CD4-positive, alpha-beta memory T cell (primary cell): ENCODE measurements at regions not wholly inside any gene's neighbourhood (a gene's known extent, or its start where the extent isn't known, plus 50 kb on each side); places are given as distances from the start of the nearest gene placed in this dataset.
"Not testable (repeated sequence)": the region's sequence is repeated elsewhere in the genome, so short reads cannot be mapped to it uniquely, and the experiment has no call there.

Experiments
- CTCF ChIA-PET: fragments of 350-600 bp; sonication (Branson Sonifier 250); formaldehyde crosslinking; loops from one replicate; lab custom pipeline; 2021; ENCODE audit warnings: inconsistent platforms; ENCODE audit not compliant: partially characterized antibody; lab: Charles Lee
- POLR2A ChIA-PET: fragments of 350-600 bp; sonication (Branson Sonifier 250); formaldehyde crosslinking; loops from one replicate; lab custom pipeline; 2021; ENCODE audit not compliant: partially characterized antibody; lab: Charles Lee
- DNase-seq, 5 donors: peaks; one replicate each; pipeline versions ENCODE4 v3.0.0 to v3.0.0-alpha.2; 2020 to 2022; ENCODE audit warnings: mixed read lengths in 1 of 5
- H3K27ac ChIP-seq: one replicate; pipeline ENCODE4 v1.7.0; 2013; ENCODE audit warnings: low read depth, low read length
- H3K27me3 ChIP-seq: 2 replicates; pipeline ENCODE4 v1.7.0; 2013; ENCODE audit warnings: mild to moderate bottlenecking, low read length, moderate library complexity; ENCODE audit not compliant: insufficient read depth
- H3K36me3 ChIP-seq: 2 replicates; pipeline ENCODE4 v1.7.0; 2013; ENCODE audit warnings: mild to moderate bottlenecking, low read length, moderate library complexity; ENCODE audit not compliant: insufficient read depth
- H3K4me1 ChIP-seq: 2 replicates; pipeline ENCODE4 v1.7.0; 2013; ENCODE audit warnings: mild to moderate bottlenecking, low read length, moderate library complexity; ENCODE audit not compliant: insufficient read depth
- H3K4me3 ChIP-seq, 2 donors: one replicate each; pipeline ENCODE4 v1.7.0; 2013; ENCODE audit warnings: low read length in 2 of 2, mild to moderate bottlenecking in 1 of 2
- H3K9me3 ChIP-seq, 2 donors: one replicate each; pipeline ENCODE4 v1.7.0; 2013; ENCODE audit warnings: low read length in 2 of 2, control low read depth in 1 of 2; ENCODE audit not compliant: control insufficient read depth in 1 of 2
- H3K27ac Mint-ChIP-seq, 7 donors: one replicate each; pipeline ENCODE4 v1.8.0; 2020 to 2021; ENCODE audit warnings: mixed read lengths in 7 of 7, mild to moderate bottlenecking in 6 of 7, inconsistent platforms in 3 of 7, moderate library complexity in 3 of 7
- H3K27me3 Mint-ChIP-seq, 2 donors: one replicate each; pipeline ENCODE4 v1.8.0; 2020 to 2021; ENCODE audit warnings: mixed read lengths in 2 of 2
- H3K36me3 Mint-ChIP-seq, 2 donors: one replicate each; pipeline ENCODE4 v1.8.0; 2020 to 2021; ENCODE audit warnings: mixed read lengths in 2 of 2, inconsistent platforms in 1 of 2, mild to moderate bottlenecking in 1 of 2
- H3K4me1 Mint-ChIP-seq, 4 donors: one replicate each; pipeline ENCODE4 v1.8.0; 2020 to 2021; ENCODE audit warnings: mixed read lengths in 4 of 4, mild to moderate bottlenecking in 1 of 4
- H3K4me3 Mint-ChIP-seq, 8 donors: one replicate each; pipeline ENCODE4 v1.8.0; 2020 to 2021; ENCODE audit warnings: mixed read lengths in 8 of 8, mild to moderate bottlenecking in 7 of 8, moderate library complexity in 6 of 8, inconsistent platforms in 3 of 8
- H3K9me3 Mint-ChIP-seq, 8 donors: one replicate each; pipeline ENCODE4 v1.8.0; 2020 to 2021; ENCODE audit warnings: mixed read lengths in 8 of 8, mild to moderate bottlenecking in 5 of 8, inconsistent platforms in 3 of 8, moderate library complexity in 1 of 8
- intact Hi-C: fragments of 100-400 bp; cut with micrococcal nuclease; formaldehyde crosslinking; loops from one replicate; pipeline ENCODE4 v1.15.1; 2023

DNA sequence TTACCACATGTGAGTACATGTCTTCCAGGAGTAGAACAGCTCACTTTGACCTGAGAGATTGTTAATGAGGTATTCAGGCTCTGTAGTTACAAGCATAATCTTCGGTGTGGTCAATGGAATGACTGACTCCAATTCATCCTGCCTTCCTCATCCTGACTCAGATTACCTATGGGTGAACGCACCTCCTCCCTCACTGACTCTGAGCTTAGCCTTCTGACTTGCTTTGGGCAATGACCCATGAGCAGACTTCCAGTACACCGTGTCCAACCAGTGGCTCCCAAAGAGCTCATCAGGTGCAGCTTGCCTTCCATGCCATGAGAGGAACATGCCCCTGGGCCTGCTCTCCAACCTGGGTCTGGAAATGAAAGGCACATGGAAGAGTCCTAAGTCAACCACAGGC, 361.0 kb upstream of the FRG1 start:
- H3K9me3 Mint-ChIP-seq, H3K4me3 Mint-ChIP-seq, CTCF ChIA-PET, POLR2A ChIA-PET, intact Hi-C loops, H3K36me3 ChIP-seq, H3K9me3 ChIP-seq, DNase-seq, H3K27ac Mint-ChIP-seq, H3K4me3 ChIP-seq, H3K36me3 Mint-ChIP-seq, H3K27ac ChIP-seq, H3K4me1 ChIP-seq, H3K4me1 Mint-ChIP-seq, H3K27me3 ChIP-seq, H3K27me3 Mint-ChIP-seq: not testable (repeated sequence)

DNA sequence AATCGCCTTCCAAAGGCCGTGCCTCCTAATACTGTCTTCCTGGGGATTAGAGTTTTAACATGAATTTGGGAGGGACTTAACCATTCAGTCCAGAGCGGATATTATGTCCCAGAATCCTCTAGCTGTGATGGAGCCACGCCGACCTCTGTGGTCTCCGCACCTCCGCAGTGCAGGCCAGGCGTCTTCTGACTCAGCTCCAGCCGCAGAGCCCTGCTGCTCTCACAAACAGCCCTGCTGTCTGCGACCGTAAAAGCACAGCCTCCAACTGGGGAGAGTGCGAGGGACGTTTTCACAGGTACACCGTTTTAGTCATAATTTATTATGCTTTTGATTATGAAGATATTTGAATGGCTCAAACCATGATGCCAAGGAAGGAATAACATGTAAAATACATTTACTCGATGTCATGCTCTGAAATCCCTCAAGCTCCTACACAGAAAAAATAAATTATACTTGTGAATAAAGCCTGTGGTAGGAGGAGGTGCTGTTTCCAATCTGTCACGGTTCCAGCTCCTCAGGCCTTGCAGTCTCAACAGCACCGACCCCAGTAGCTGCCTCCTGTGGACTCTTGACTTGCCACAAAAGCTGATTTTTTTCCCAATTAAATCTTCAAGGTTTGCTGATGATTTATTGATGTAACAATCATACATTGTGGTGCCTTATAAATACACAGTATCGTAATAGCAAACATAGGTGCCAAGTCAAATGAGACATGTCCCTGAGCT, 353.6 kb upstream of the FRG1 start:
- H3K36me3 ChIP-seq, H3K4me1 ChIP-seq, H3K4me3 ChIP-seq, CTCF ChIA-PET, intact Hi-C loops, H3K4me3 Mint-ChIP-seq, H3K27me3 Mint-ChIP-seq, H3K4me1 Mint-ChIP-seq, H3K9me3 ChIP-seq, H3K27ac Mint-ChIP-seq, DNase-seq, H3K36me3 Mint-ChIP-seq, POLR2A ChIA-PET, H3K9me3 Mint-ChIP-seq, H3K27ac ChIP-seq, H3K27me3 ChIP-seq: not testable (repeated sequence)

- H3K27me3 Mint-ChIP-seq, H3K27me3 ChIP-seq, intact Hi-C loops, DNase-seq, H3K9me3 ChIP-seq, H3K4me1 Mint-ChIP-seq, H3K9me3 Mint-ChIP-seq, H3K4me3 Mint-ChIP-seq, POLR2A ChIA-PET, CTCF ChIA-PET, H3K4me1 ChIP-seq, H3K4me3 ChIP-seq, H3K27ac ChIP-seq, H3K36me3 Mint-ChIP-seq, H3K36me3 ChIP-seq, H3K27ac Mint-ChIP-seq: not testable (repeated sequence)
Observed at GRCh38 chr4:189589201-189589600, 351.5 kb upstream of the FRG1 start.

DNA sequence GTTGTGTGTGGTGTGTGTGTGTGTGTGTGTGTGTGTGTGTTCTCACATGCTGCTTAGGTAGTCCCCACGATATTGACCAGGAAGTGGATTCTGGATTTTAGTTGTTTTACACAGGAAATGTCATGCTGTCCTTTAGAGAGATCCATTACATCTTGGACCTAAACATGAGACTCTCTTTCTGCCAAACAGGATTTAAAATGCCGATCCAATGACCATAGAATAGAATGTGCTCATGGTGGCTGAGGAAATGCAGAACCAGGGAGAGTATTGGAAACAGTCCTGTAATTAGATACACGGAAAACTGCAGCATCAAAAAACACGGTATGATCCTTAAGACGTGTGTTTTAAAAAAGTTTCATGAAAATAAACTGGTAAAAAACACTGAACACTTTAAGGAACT, 347.8 kb upstream of the FRG1 start:
- H3K9me3 ChIP-seq, result no peaks in the 10 kb centered on the region
- peaks cover 0 to 7% (median under 1%) of the 10 kb centered on the region in 8 donors for H3K9me3 Mint-ChIP-seq
- DNase-seq, result no peak
- no peak overlapping the region for H3K4me3 ChIP-seq
- H3K36me3 ChIP-seq, result no peaks in the 10 kb centered on the region
- H3K4me3 Mint-ChIP-seq, result no peak overlapping the region
- no peak overlapping the region for H3K27ac Mint-ChIP-seq
- H3K27me3 ChIP-seq, result no peaks in the 10 kb centered on the region
- H3K27me3 Mint-ChIP-seq, result peaks cover 0 to 1% of the 10 kb centered on the region in 2 donors
- intact Hi-C loops, result no loop called here
- ChIA-PET POLR2A (no interaction called here), CTCF (no interaction called here)
- H3K27ac ChIP-seq, result no peak overlapping the region
- no peaks in the 10 kb centered on the region for H3K4me1 Mint-ChIP-seq
- H3K36me3 Mint-ChIP-seq, result no peaks in the 10 kb centered on the region
- H3K4me1 ChIP-seq, result no peaks in the 10 kb centered on the region

DNA sequence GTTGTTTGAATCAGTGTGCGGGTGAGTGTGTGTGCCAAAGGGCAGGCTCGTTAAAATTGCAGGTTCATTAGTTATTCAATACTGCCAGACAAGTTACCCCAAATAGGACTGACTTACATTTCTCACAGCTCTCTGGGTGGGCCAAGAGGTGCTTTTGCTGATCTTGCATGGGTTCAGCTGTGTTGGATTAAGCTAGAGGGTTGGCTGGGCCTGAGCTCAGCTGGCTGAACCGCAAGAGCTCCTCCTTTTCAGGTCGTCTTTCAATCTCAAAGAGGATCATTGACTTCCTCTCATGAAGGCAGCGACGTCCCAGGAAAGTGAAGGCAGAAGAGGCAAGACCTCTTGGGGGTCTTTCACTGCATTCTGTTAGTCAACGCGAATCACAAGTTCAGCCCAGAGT, 343.3 kb upstream of the FRG1 start:
- POLR2A ChIA-PET, result no interaction called here
- no peaks in the 10 kb centered on the region for H3K9me3 ChIP-seq
- Mint-ChIP-seq H3K27me3 (no peaks in the 10 kb centered on the region), H3K4me3 (no peak overlapping the region), H3K9me3 (peaks cover 0 to 5% (median 0%) of the 10 kb centered on the region in 8 donors), H3K36me3 (no peaks in the 10 kb centered on the region), H3K4me1 (no peaks in the 10 kb centered on the region), H3K27ac (no peak overlapping the region)
- CTCF ChIA-PET, result no interaction called here
- intact Hi-C loops, result no loop called here
- H3K36me3 ChIP-seq, result no peaks in the 10 kb centered on the region
- no peak overlapping the region for H3K4me3 ChIP-seq
- H3K27ac ChIP-seq, result no peak overlapping the region
- no peak for DNase-seq
- no peaks in the 10 kb centered on the region for H3K27me3 ChIP-seq
- no peaks in the 10 kb centered on the region for H3K4me1 ChIP-seq

GRCh38 chr4:189600264-189600663, 340.4 kb upstream of the FRG1 start:
- no peak for DNase-seq
- no peaks in the 10 kb centered on the region for H3K36me3 ChIP-seq
- no peak overlapping the region for H3K4me3 ChIP-seq
- no peak overlapping the region for H3K27ac ChIP-seq
- H3K27me3 Mint-ChIP-seq, result no peaks in the 10 kb centered on the region
- ChIA-PET POLR2A (no interaction called here), CTCF (no interaction called here)
- no peaks in the 10 kb centered on the region for H3K9me3 ChIP-seq
- H3K27ac Mint-ChIP-seq, result no peak overlapping the region
- H3K36me3 Mint-ChIP-seq, result no peaks in the 10 kb centered on the region
- H3K4me3 Mint-ChIP-seq, result no peak overlapping the region
- H3K4me1 Mint-ChIP-seq, result no peaks in the 10 kb centered on the region
- intact Hi-C loops, result no loop called here
- peaks cover 0 to 5% (median 0%) of the 10 kb centered on the region in 8 donors for H3K9me3 Mint-ChIP-seq
- no peaks in the 10 kb centered on the region for H3K27me3 ChIP-seq
- no peaks in the 10 kb centered on the region for H3K4me1 ChIP-seq

DNA sequence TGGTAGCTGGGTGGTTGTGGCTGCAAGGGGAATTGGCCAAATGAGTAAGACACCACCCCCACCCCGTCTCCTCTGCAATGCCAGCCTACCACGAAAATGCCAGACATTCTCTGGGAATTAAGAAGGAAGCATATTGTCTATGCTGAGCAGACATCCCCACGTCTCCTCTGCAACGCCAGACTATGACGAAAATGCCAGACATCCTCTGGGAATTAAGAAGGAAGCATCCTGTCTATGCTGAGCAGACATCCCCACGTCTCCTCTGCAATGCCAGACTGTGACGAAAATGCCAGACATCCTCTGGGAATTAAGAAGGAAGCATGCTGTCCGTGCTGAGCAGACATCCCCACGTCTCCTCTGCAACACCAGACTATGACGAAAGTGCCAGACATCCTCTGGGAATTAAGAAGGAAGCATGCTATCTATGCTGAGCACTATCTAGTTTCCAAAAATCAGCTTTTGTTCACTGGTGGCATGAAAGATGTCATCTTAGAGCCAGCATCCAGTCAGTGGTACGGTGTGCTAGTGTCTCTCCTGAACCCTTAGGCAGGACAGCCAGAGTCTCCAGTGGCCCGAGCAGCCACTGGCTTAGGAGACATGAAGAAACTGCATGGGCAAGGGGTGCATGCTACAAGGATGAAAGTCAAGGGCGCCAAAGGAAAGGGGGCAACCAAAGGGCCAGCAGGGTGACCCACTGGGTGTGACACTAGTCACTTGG, 339.8 kb upstream of the FRG1 start:
- intact Hi-C loops, result no loop called here
- H3K4me1 Mint-ChIP-seq, result no peaks in the 10 kb centered on the region

More for the DNA sequence above, 339.8 kb upstream of the FRG1 start:
- H3K36me3 ChIP-seq, result no peaks in the 10 kb centered on the region
- H3K4me1 ChIP-seq, result no peaks in the 10 kb centered on the region
- H3K9me3 ChIP-seq, result no peaks in the 10 kb centered on the region
- Mint-ChIP-seq H3K4me3 (no peak overlapping the region), H3K27ac (no peak overlapping the region), H3K27me3 (no peaks in the 10 kb centered on the region), H3K36me3 (no peaks in the 10 kb centered on the region), H3K9me3 (peaks cover 0 to 5% (median 0%) of the 10 kb centered on the region in 8 donors)
- POLR2A ChIA-PET, result no interaction called here
- CTCF ChIA-PET, result no interaction called here
- no peak for DNase-seq
- H3K27ac ChIP-seq, result no peak overlapping the region
- H3K4me3 ChIP-seq, result no peak overlapping the region
- H3K27me3 ChIP-seq, result no peaks in the 10 kb centered on the region
